Heart left ventricle (tissue), 13 donors: ENCODE measurements at regions not wholly inside any gene's neighbourhood (a gene's known extent, or its start where the extent isn't known, plus 50 kb on each side); places are given as distances from the start of the nearest gene placed in this dataset.

Source experiments
- POLR2A ChIP-seq, 2 donors: fragments of 450-650 bp; IDR thresholded peaks; one replicate each; pipeline ENCODE4 v1.6.1; 2017; ENCODE audit warnings: antibody characterized with exemption in 2 of 2, mild to moderate bottlenecking in 2 of 2, moderate library complexity in 2 of 2
- TF ChIP-seq, protein P1 (sequence below), 12 donors: fragments of 200-600 bp; sonication (generic) in 4 of 12; IDR thresholded peaks; one replicate each; pipeline versions ENCODE4 v1.5.0 to v1.8.0; 2018 to 2022; ENCODE audit warnings: antibody characterized with exemption in 12 of 12, mild to moderate bottlenecking in 5 of 12
- donor health status: ischemic (EF 13 %, LVEDD 7.1; RV severe dilation, severe dysfunction).
- donor health status: DM: no; HTN: yes; CAD: no.
- donor health status: DM: no; HTN: no; CAD: no.
- donor health status: ischemic (EF 25% LVEDD 6.9; RV normal size, moderate dysfunction).
- donor health status: ischemic (EF 25% LVEDD 5.7; RV mildly dilated, moderate dysfunction).
- donor health status: ischemic (EF 35%, LVEDD 5.7; RV mildly dilated, moderate dysfunction).
- donor health status: nonischemic (EF 11% LVEDD 7.7; RV severe dilation, severe dysfunction).
- donor health status: DM: yes; HTN: yes; CAD: no.
- donor health status: PGD.
- donor health status: ischemic (EF 29% LVEDD 5.4; RV normal size, mild dysfunction).
- donor health status: nonischemic (EF 23%, LVEDD 6.1; RV moderate dilation, normal function).

GRCh38 chr15:26357653-26358052 lies 415.2 kb downstream of the GABRB3 start:
- TF ChIP-seq, protein P1, sequence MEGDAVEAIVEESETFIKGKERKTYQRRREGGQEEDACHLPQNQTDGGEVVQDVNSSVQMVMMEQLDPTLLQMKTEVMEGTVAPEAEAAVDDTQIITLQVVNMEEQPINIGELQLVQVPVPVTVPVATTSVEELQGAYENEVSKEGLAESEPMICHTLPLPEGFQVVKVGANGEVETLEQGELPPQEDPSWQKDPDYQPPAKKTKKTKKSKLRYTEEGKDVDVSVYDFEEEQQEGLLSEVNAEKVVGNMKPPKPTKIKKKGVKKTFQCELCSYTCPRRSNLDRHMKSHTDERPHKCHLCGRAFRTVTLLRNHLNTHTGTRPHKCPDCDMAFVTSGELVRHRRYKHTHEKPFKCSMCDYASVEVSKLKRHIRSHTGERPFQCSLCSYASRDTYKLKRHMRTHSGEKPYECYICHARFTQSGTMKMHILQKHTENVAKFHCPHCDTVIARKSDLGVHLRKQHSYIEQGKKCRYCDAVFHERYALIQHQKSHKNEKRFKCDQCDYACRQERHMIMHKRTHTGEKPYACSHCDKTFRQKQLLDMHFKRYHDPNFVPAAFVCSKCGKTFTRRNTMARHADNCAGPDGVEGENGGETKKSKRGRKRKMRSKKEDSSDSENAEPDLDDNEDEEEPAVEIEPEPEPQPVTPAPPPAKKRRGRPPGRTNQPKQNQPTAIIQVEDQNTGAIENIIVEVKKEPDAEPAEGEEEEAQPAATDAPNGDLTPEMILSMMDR (IDR thresholded peaks at IDR 0.05): no peak
- no peak for TF ChIP-seq POLR2A (IDR thresholded peaks at IDR 0.05)
